ENCODE measurements at regions not wholly inside any gene's neighbourhood (a gene's known extent, or its start where the extent isn't known, plus 50 kb on each side); places are given as distances from the start of the nearest gene placed in this dataset.

GRCh38 chr14:89600029-89600428 lies 183.0 kb upstream of the FOXN3 start:
- TF ChIP-seq, protein P1, sequence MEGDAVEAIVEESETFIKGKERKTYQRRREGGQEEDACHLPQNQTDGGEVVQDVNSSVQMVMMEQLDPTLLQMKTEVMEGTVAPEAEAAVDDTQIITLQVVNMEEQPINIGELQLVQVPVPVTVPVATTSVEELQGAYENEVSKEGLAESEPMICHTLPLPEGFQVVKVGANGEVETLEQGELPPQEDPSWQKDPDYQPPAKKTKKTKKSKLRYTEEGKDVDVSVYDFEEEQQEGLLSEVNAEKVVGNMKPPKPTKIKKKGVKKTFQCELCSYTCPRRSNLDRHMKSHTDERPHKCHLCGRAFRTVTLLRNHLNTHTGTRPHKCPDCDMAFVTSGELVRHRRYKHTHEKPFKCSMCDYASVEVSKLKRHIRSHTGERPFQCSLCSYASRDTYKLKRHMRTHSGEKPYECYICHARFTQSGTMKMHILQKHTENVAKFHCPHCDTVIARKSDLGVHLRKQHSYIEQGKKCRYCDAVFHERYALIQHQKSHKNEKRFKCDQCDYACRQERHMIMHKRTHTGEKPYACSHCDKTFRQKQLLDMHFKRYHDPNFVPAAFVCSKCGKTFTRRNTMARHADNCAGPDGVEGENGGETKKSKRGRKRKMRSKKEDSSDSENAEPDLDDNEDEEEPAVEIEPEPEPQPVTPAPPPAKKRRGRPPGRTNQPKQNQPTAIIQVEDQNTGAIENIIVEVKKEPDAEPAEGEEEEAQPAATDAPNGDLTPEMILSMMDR (IDR thresholded peaks at IDR 0.05; ENCODE audit: low read depth, low read length): no peak
- TF ChIP-seq MYC (IDR thresholded peaks at IDR 0.05; ENCODE audit: low read depth, low read length): no peak
- TF ChIP-seq POLR2A (IDR thresholded peaks at IDR 0.05; ENCODE audit: extremely low read depth, insufficient read length): no peak
- TF ChIP-seq, protein P2, sequence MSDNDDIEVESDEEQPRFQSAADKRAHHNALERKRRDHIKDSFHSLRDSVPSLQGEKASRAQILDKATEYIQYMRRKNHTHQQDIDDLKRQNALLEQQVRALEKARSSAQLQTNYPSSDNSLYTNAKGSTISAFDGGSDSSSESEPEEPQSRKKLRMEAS (IDR thresholded peaks at IDR 0.05; ENCODE audit: low read depth, low read length): no peak
- no peak overlapping the region for H3K4me3 ChIP-seq (ENCODE audit: low read depth, low read length)
- DNase-seq (ENCODE audit: low read depth): no peak

- TF ChIP-seq, protein P1 (IDR thresholded peaks at IDR 0.05; ENCODE audit: low read depth, low read length): no peak
- no peak for DNase-seq (ENCODE audit: low read depth)
- no peak overlapping the region for H3K4me3 ChIP-seq (ENCODE audit: low read depth, low read length)
Observed at GRCh38 chr14:89598548-89599186, 181.6 kb upstream of the FOXN3 start.

DNA sequence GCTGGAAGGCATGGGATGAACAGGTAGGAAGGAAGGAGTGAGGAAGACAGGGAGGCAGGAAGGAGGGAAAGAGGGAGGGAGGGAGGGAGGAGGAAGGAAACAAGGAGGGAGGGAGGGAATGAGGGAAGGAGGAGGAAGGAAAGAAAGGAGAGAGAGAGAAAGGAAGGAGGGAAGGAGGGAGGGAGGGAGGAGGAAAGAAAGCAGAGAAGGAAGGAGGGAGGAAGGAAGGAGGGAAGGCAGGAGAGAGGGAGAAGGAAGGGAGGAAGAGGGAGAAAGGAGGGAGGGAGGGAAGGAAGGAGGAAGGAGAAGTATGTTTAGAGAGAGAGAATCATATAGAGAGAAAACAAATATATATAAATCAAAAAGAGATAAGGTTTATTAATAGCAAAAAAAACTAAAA lies 175.9 kb upstream of the FOXN3 start:
- TF ChIP-seq, protein P2 (IDR thresholded peaks at IDR 0.05; ENCODE audit: low read depth, low read length): no peak
- TF ChIP-seq, protein P1 (IDR thresholded peaks at IDR 0.05; ENCODE audit: low read depth, low read length): no peak
- TF ChIP-seq POLR2A (IDR thresholded peaks at IDR 0.05; ENCODE audit: extremely low read depth, insufficient read length): no peak
- no peak overlapping the region for H3K4me3 ChIP-seq (ENCODE audit: low read depth, low read length)
- no peak for DNase-seq (ENCODE audit: low read depth)

DNA sequence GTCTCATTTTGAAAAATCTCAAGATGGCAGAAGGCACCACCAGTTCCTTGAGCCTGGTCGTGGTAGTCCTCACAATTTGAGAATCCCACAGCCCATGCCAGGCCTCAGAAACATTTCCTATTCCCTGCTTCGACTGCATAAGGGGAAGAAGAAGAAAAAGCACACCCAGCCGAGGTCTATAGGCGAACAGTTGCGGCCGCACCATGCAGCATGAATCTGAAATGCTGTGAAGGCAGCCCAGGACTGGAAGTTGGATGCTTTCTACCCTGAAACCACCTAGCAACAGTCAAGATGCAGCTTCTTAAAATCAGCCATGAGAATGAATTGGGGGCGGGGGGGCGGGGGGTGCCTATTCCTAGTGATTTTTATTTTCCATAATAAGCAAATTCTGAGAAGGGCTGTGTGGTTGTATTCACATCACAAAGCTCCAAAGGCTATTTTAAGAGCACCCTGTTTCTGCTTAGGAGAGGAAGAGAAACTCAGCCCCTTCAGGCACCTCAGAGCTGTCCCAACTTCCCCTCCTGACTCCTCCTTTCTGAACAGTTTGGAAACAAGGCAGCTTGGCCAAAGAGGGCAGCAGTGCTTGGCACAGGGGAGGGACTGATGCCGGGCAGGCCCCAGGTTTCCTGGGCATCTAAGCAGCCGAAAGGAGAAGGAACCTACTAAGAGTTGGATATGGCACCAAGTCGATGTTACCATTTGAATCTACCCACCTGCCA lies 172.5 kb upstream of the FOXN3 start:
- peak; percentile 18 for DNase-seq (ENCODE audit: low read depth)
- TF ChIP-seq, protein P1 (IDR thresholded peaks at IDR 0.05; ENCODE audit: low read depth, low read length): no peak
- TF ChIP-seq MYC (IDR thresholded peaks at IDR 0.05; ENCODE audit: low read depth, low read length) (no peak), POLR2A (IDR thresholded peaks at IDR 0.05; ENCODE audit: extremely low read depth, insufficient read length) (no peak)
- H3K4me3 ChIP-seq (ENCODE audit: low read depth, low read length): no peak overlapping the region

DNA sequence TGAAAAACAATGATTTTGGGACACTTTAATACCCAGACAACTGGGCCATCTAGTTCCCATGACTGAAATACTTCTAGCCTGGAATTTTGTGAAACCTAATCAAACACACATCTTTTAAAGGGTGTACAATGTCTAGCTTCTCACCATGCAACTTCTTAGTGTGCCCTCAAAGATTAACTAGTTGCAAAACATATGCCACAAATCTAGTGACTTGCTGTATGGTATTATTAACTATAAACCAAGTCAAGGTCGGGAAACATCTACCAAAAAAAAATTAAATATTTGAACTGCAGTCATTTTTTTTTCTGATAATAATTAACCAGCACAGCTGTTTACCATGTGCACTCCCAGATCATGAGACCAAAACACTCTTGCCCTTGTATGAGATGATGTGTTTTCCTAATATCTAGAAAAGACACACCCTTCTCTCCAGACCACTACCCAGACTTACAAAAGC lies 171.8 kb upstream of the FOXN3 start:
- H3K4me3 ChIP-seq (ENCODE audit: low read depth, low read length): no peak overlapping the region
- no peak for DNase-seq (ENCODE audit: low read depth)
- TF ChIP-seq, protein P2 (IDR thresholded peaks at IDR 0.05; ENCODE audit: low read depth, low read length): no peak
- TF ChIP-seq MYC (IDR thresholded peaks at IDR 0.05; ENCODE audit: low read depth, low read length) (no peak), POLR2A (IDR thresholded peaks at IDR 0.05; ENCODE audit: extremely low read depth, insufficient read length) (no peak)
- TF ChIP-seq, protein P1 (IDR thresholded peaks at IDR 0.05; ENCODE audit: low read depth, low read length): no peak

- DNase-seq (ENCODE audit: low read depth): no peak
- no peak overlapping the region for H3K4me3 ChIP-seq (ENCODE audit: low read depth, low read length)
- no peak for TF ChIP-seq MYC (IDR thresholded peaks at IDR 0.05; ENCODE audit: low read depth, low read length)
- TF ChIP-seq POLR2A (IDR thresholded peaks at IDR 0.05; ENCODE audit: extremely low read depth, insufficient read length): no peak
- TF ChIP-seq, protein P2 (IDR thresholded peaks at IDR 0.05; ENCODE audit: low read depth, low read length): no peak
- TF ChIP-seq, protein P1 (IDR thresholded peaks at IDR 0.05; ENCODE audit: low read depth, low read length): no peak
Observed at GRCh38 chr14:89588016-89588415, 171.0 kb upstream of the FOXN3 start.

Data from NB4 (cell line).